AG09319 (cell line): ENCODE measurements at regions not wholly inside any gene's neighbourhood (a gene's known extent, or its start where the extent isn't known, plus 50 kb on each side); places are given as distances from the start of the nearest gene placed in this dataset.

ENCODE experiments used
- DNase-seq: peaks from one replicate; pipeline ENCODE4 v3.0.0-alpha.2; 2010; ENCODE audit warnings: low read depth; ENCODE audit errors: extremely low read depth
- TF ChIP-seq, protein P1 (sequence below): IDR thresholded peaks from 2 replicates; pipeline ENCODE4 v1.5.1; 2011; ENCODE audit warnings: low read depth, mild to moderate bottlenecking, inconsistent platforms, low read length, moderate library complexity

DNA sequence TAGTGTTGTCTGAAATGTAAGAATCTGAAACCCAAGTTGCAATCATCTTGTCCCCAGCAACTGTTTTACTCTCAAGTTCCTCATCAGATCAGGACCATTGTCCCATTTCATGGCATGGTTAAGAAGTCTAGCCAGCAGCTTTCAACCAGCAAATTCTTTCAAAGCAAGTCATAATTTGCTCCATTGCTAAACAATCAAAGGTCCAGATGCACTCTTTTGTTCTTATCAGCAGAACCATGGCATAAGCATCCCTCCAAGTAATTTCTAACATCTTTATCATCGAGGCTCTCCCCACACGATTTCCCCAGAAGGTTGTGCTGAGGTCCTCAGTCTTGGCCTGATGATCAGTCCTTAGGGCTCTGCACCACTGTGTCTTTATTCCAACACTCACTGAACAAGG, 67.5 kb upstream of the APCDD1 start:
- DNase-seq, result no peak
- TF ChIP-seq, protein P1, sequence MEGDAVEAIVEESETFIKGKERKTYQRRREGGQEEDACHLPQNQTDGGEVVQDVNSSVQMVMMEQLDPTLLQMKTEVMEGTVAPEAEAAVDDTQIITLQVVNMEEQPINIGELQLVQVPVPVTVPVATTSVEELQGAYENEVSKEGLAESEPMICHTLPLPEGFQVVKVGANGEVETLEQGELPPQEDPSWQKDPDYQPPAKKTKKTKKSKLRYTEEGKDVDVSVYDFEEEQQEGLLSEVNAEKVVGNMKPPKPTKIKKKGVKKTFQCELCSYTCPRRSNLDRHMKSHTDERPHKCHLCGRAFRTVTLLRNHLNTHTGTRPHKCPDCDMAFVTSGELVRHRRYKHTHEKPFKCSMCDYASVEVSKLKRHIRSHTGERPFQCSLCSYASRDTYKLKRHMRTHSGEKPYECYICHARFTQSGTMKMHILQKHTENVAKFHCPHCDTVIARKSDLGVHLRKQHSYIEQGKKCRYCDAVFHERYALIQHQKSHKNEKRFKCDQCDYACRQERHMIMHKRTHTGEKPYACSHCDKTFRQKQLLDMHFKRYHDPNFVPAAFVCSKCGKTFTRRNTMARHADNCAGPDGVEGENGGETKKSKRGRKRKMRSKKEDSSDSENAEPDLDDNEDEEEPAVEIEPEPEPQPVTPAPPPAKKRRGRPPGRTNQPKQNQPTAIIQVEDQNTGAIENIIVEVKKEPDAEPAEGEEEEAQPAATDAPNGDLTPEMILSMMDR, result no peak

DNA sequence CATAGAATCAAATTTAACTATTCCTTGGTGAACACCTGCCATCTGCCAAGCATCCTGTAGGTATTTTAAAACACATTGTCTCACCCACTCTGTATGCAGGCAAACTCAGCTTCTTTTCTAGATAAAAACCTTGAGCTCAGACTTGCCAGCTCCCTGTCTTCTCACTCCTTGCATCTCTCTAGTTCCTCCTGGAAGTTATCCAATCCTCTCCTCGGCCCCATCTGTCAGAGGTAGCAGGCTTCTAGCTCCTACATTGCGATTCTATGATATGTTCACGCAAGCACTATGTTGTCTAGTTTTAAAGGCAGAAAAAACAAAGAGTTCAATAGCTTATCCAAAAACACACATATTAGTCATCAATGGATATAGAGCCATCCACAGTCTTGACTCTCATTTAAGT, 67.0 kb upstream of the APCDD1 start:
- TF ChIP-seq, protein P1, result no peak
- no peak for DNase-seq

DNA sequence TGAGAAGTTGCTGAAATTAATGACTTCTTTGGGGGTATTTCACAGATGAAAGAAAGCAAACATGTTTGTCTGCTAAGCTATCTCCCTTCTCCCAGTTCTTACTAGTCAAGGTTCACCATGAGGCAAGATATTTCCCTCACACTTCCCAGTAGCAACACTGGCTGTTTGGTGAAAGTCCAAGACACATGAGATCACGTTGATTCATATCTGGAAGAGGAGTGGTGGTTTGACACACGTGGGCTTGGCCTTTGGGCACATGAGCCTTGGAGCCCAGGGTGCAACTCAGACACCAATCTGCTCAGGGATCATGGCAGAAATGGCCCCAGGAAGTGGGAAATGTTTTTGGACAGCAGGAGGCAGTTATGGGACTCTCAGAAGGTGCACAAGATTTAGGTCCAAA, 66.1 kb upstream of the APCDD1 start:
- no peak for DNase-seq
- TF ChIP-seq, protein P1, result no peak

DNA sequence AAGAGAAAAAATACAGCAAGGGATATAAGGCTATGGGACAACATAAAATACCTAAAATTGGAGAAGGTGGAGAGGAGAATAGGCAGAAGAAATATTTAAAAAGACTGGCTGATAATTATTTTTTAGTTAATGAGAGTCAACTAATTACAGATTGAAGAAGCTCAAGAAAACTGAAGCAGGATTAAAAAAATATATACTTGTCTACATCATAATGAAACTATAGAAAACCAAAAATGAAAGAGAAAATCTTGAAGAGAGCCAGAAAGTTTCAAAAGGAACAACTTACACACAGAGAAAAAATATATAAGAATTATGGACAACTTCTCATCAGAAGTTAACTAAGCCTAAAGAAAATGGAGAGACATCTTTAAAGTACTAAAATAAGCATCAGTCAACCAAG, 62.9 kb upstream of the APCDD1 start:
- DNase-seq, result no peak
- TF ChIP-seq, protein P1, result no peak

DNA sequence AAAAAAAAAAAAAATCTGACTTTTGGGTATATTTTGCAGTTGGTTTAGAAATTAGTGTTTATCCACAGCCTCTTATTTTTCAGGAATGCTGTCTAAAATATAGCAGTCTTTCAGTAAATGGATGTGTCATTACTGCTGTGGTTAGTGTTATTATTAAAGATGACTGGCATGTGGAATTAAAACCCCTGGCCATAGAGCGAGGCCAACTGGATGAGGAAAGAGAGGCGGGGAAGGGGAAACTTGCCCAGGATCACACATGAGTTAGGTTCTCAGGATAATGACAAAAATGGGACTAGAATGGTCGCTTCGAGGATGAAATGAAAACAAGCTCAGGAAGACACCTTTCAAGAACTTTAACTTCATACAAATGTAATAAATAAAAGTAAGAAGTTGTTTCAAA, 57.4 kb upstream of the APCDD1 start:
- TF ChIP-seq, protein P1, result no peak
- DNase-seq, result no peak

DNA sequence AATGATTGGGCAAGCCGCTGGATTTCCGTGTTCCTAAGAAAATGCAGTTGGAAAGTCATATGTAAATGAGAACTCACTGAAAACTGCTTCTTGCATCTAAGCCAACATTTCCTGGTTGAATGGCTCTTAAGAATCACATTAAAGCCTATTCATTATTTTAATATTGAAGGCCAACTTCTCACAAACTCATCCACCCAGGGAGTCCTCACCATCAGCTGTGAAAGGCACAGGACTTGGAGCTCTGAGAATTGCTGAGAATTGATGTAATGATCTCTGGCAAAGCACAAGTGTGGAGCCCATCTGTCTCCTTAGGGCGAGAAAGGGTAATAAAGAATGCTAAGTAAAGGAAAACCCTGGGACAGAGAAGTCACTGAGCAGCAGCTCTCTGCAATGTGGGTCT, 55.9 kb upstream of the APCDD1 start:
- DNase-seq, result no peak
- TF ChIP-seq, protein P1, result no peak

DNA sequence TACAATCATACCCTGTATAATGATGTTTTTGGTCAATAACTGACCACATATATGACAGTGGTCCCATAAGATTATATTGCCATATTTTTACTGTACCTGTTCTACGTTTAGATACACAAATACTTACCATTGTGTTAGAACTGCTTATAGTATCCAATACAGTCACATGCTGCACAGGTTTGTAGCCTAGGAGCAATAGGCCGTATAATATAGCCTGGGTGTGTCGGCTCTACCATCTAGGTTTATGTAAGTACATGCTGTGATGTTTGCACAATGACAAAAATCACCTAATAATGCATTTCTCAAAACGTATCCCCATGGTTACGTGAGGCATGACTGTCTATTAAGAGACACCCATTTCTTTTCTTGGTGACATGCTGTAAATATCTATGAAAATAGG, 55.0 kb upstream of the APCDD1 start:
- TF ChIP-seq, protein P1, result no peak
- DNase-seq, result no peak
